ENCODE measurements at regions not wholly inside any gene's neighbourhood (a gene's known extent, or its start where the extent isn't known, plus 50 kb on each side); places are given as distances from the start of the nearest gene placed in this dataset.

DNA sequence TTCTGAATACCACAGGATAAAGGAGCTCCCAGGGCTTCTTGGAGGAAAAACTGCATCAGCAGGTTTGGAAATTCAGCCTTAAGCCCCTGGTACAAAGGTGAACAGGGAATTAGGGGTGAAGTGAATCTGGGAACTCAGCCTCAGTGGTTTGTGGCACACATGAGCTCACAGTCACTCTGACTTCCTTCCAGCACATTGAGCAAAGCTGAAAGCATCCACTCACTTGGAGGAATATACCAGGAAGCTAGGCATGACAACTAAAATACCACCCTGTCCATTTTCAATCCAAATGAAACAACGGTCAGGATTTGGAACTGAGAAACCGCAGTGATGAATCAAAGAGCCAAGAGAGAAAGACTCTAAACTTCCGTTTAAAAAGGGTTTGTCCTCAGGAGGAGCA is 216.1 kb downstream of the ICOS start:
- H2BK5ac ChIP-seq (ENCODE audit: insufficient read length, low read length) = no peak overlapping the region
- no peak overlapping the region for H2BK15ac ChIP-seq (ENCODE audit: low read depth, low read length)
- H4K5ac ChIP-seq (ENCODE audit: insufficient read length, low read depth, low read length) = no peak overlapping the region
- no peak overlapping the region for H3K23ac ChIP-seq (ENCODE audit: insufficient read length, low read depth, low read length)
- H3K36me3 Mint-ChIP-seq (ENCODE audit: insufficient read depth in 1 of 3, low read depth in 3 of 3) = peaks cover 0 to 3% (median 0%) of the 10 kb centered on the region in 3 experiments; a peak in 1 of 7 replicates
- no peaks in the 10 kb centered on the region for H3K9me3 ChIP-seq (ENCODE audit: control insufficient read depth, low read depth, low read length)
- H4K91ac ChIP-seq (ENCODE audit: insufficient read length, low read depth, low read length) = no peak overlapping the region
- no peak overlapping the region for H4K8ac ChIP-seq (replicated peaks; ENCODE audit: insufficient read length, low read depth, low read length)
- no peaks in the 10 kb centered on the region for H3K79me1 ChIP-seq (ENCODE audit: insufficient read depth, low read depth, low read length, poor library complexity, severe bottlenecking)
- no peak overlapping the region for H2BK20ac ChIP-seq (ENCODE audit: low read depth, low read length, poor library complexity, severe bottlenecking)
- H2BK120ac ChIP-seq (ENCODE audit: low read depth, low read length, poor library complexity, severe bottlenecking) = no peak overlapping the region
- no peaks in the 10 kb centered on the region for H3K23me2 ChIP-seq (ENCODE audit: insufficient read length, low read depth, low read length, poor library complexity, severe bottlenecking)
- no peaks in the 10 kb centered on the region for H3K4me1 ChIP-seq (ENCODE audit: insufficient read depth, low read length)
- no peak overlapping the region for H3K4ac ChIP-seq (ENCODE audit: low read depth, low read length)
- peaks cover 2 to 6% of the 10 kb centered on the region in 2 experiments; a peak in 3 of 5 replicates for H3K9me3 Mint-ChIP-seq
- H3K27me3 ChIP-seq (ENCODE audit: insufficient read depth, low read length) = no peaks in the 10 kb centered on the region
- peaks cover 6 to 12% of the 10 kb centered on the region in 2 experiments for H3K4me1 Mint-ChIP-seq
- H3K27me3 Mint-ChIP-seq (ENCODE audit: low read depth) = no peaks in the 10 kb centered on the region
- no peak overlapping the region for H2AK5ac ChIP-seq (ENCODE audit: insufficient read length, low read length)
- no peak overlapping the region for H3K27ac Mint-ChIP-seq
- no peak for DNase-seq
- no peak overlapping the region for H3K4me2 ChIP-seq (ENCODE audit: insufficient read depth, insufficient read length, low read length)
- H2AFZ ChIP-seq (ENCODE audit: low read length) = no peak overlapping the region
- H3K79me2 ChIP-seq (ENCODE audit: insufficient read depth, low read length) = no peaks in the 10 kb centered on the region
- H4K20me1 ChIP-seq (ENCODE audit: control insufficient read depth, insufficient read depth, insufficient read length) = no peaks in the 10 kb centered on the region
- TF ChIP-seq, protein P1, sequence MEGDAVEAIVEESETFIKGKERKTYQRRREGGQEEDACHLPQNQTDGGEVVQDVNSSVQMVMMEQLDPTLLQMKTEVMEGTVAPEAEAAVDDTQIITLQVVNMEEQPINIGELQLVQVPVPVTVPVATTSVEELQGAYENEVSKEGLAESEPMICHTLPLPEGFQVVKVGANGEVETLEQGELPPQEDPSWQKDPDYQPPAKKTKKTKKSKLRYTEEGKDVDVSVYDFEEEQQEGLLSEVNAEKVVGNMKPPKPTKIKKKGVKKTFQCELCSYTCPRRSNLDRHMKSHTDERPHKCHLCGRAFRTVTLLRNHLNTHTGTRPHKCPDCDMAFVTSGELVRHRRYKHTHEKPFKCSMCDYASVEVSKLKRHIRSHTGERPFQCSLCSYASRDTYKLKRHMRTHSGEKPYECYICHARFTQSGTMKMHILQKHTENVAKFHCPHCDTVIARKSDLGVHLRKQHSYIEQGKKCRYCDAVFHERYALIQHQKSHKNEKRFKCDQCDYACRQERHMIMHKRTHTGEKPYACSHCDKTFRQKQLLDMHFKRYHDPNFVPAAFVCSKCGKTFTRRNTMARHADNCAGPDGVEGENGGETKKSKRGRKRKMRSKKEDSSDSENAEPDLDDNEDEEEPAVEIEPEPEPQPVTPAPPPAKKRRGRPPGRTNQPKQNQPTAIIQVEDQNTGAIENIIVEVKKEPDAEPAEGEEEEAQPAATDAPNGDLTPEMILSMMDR (conservative IDR thresholded peaks at IDR 0.05) = no peak
- H3K14ac ChIP-seq (ENCODE audit: insufficient read depth, low read length) = no peak overlapping the region
- no peak overlapping the region for H3K18ac ChIP-seq (ENCODE audit: insufficient read length, low read depth, low read length)
- WGBS (ENCODE audit: extremely low coverage, insufficient read length, low lambda C conversion rate) = no CpG with 5 or more reads among the region's 3 CpGs
- no peak overlapping the region for H3K56ac ChIP-seq (ENCODE audit: insufficient read length, low read depth, low read length)
- no peak overlapping the region for H3K4me3 Mint-ChIP-seq
- no peak overlapping the region for H3T11ph ChIP-seq (ENCODE audit: low read length)
- no peak overlapping the region for H3K27ac ChIP-seq (ENCODE audit: insufficient read length, low read depth, low read length)
- H2BK12ac ChIP-seq (ENCODE audit: insufficient read length, low read depth, low read length) = no peak overlapping the region
- H3K9ac ChIP-seq (ENCODE audit: extremely low read depth, insufficient read length, low read length) = no peak overlapping the region

All from H9 (cell line).